Upper lobe of left lung (tissue), 6 donors: ENCODE measurements at regions not wholly inside any gene's neighbourhood (a gene's known extent, or its start where the extent isn't known, plus 50 kb on each side); places are given as distances from the start of the nearest gene placed in this dataset.

Experiments used
- ATAC-seq, 2 donors: fragments of 200-7000 bp; cut with Tn5 transposase; one replicate each; pipeline ENCODE4 v1.9.1; 2022; ENCODE audit warnings: mild to moderate bottlenecking in 2 of 2, moderate library complexity in 2 of 2; ENCODE audit not compliant: low FRiP score in 2 of 2
- DNase-seq, 2 donors: peaks; one replicate each; pipeline ENCODE4 v3.0.0-alpha.2; 2019 to 2020
- H3K27ac ChIP-seq, 4 donors: fragments of 200-600 bp; sonication (generic); one replicate each; pipeline ENCODE4 v1.5.1; 2016 to 2019
- H3K27me3 ChIP-seq, 4 donors: fragments of 200-600 bp; sonication (generic); one replicate each; pipeline ENCODE4 v1.5.1; 2017 to 2019
- H3K36me3 ChIP-seq, 4 donors: fragments of 200-600 bp; sonication (generic); one replicate each; pipeline ENCODE4 v1.5.1; 2016 to 2019
- H3K4me1 ChIP-seq, 4 donors: fragments of 200-600 bp; sonication (generic); one replicate each; pipeline ENCODE4 v1.5.1; 2018 to 2019
- H3K4me3 ChIP-seq, 4 donors: fragments of 200-600 bp; sonication (generic); one replicate each; pipeline ENCODE4 v1.5.1; 2017 to 2019; ENCODE audit warnings: mild to moderate bottlenecking in 2 of 4, moderate library complexity in 1 of 4
- H3K9me3 ChIP-seq, 4 donors: fragments of 200-600 bp; sonication (generic); one replicate each; pipeline ENCODE4 v1.5.1; 2018 to 2019
- EP300 ChIP-seq, 4 donors: sonication (generic); formaldehyde crosslinking; IDR thresholded peaks; one replicate each; pipeline ENCODE4 v1.5.1; 2017; ENCODE audit warnings: antibody characterized with exemption in 4 of 4, control low read depth in 2 of 4
- POLR2A ChIP-seq, 4 donors: fragments of 450-650 bp; IDR thresholded peaks; one replicate each; pipeline ENCODE4 v1.5.1; 2016 to 2017; ENCODE audit warnings: antibody characterized with exemption in 4 of 4, mild to moderate bottlenecking in 2 of 4
- POLR2AphosphoS5 ChIP-seq, 2 donors: sonication (generic); formaldehyde crosslinking; IDR thresholded peaks; one replicate each; pipeline ENCODE4 v1.5.1; 2017; ENCODE audit warnings: antibody characterized with exemption in 2 of 2
- WGBS, 2 donors: methylation state at CpG; one replicate each; pipeline ENCODE4 v1.1.5; 2017 to 2018; 5-methylcytosine and 5-hydroxymethylcytosine counted together
- TF ChIP-seq, protein P1 (sequence below), 6 experiments: fragments of 450-650 bp in 4 of 6; fragments of 200-600 bp in 2 of 6; sonication (generic) in 2 of 6; IDR thresholded peaks; one replicate each; pipeline ENCODE4 v1.5.1; 2016 to 2019; ENCODE audit warnings: antibody characterized with exemption in 6 of 6
- donor health status: DM: no; HTN: no; CAD: no; lungs with moderate emphysema.
- donor health status: DM: no; HTN: yes; CAD: no; lungs with severe emphysema.

- Histone ChIP-seq H3K4me3 (no peak overlapping the region), H3K27me3 (no peaks in the 10 kb centered on the region), H3K36me3 (no peaks in the 10 kb centered on the region), H3K27ac (no peak overlapping the region), H3K9me3 (no peaks in the 10 kb centered on the region), H3K4me1 (no peaks in the 10 kb centered on the region)
- TF ChIP-seq, protein P1, sequence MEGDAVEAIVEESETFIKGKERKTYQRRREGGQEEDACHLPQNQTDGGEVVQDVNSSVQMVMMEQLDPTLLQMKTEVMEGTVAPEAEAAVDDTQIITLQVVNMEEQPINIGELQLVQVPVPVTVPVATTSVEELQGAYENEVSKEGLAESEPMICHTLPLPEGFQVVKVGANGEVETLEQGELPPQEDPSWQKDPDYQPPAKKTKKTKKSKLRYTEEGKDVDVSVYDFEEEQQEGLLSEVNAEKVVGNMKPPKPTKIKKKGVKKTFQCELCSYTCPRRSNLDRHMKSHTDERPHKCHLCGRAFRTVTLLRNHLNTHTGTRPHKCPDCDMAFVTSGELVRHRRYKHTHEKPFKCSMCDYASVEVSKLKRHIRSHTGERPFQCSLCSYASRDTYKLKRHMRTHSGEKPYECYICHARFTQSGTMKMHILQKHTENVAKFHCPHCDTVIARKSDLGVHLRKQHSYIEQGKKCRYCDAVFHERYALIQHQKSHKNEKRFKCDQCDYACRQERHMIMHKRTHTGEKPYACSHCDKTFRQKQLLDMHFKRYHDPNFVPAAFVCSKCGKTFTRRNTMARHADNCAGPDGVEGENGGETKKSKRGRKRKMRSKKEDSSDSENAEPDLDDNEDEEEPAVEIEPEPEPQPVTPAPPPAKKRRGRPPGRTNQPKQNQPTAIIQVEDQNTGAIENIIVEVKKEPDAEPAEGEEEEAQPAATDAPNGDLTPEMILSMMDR (IDR thresholded peaks at IDR 0.05): no peak
- no peak for TF ChIP-seq POLR2A (IDR thresholded peaks at IDR 0.05)
- no peak for TF ChIP-seq EP300 (IDR thresholded peaks at IDR 0.05)
- no peak for TF ChIP-seq POLR2AphosphoS5 (IDR thresholded peaks at IDR 0.05)
- DNase-seq: no peak
- no peak for ATAC-seq
Measured at GRCh38 chr14:87304404-87304803, 688.6 kb downstream of the GALC start.

GRCh38 chr14:87286826-87287225 lies 706.2 kb downstream of the GALC start:
- DNase-seq (no peak), ATAC-seq (no peak)
- TF ChIP-seq EP300 (IDR thresholded peaks at IDR 0.05): no peak
- TF ChIP-seq, protein P1 (IDR thresholded peaks at IDR 0.05): no peak
- H3K27me3 ChIP-seq: no peaks in the 10 kb centered on the region
- H3K9me3 ChIP-seq: no peaks in the 10 kb centered on the region
- H3K4me3 ChIP-seq: no peak overlapping the region
- WGBS, 2 donors: 52 to 71% methylated on average over 1 of the region's 1 CpG
- H3K36me3 ChIP-seq: no peaks in the 10 kb centered on the region
- no peak overlapping the region for H3K27ac ChIP-seq
- no peaks in the 10 kb centered on the region for H3K4me1 ChIP-seq

GRCh38 chr14:87286191-87286590 lies 706.8 kb downstream of the GALC start:
- Histone ChIP-seq H3K9me3 (no peaks in the 10 kb centered on the region), H3K36me3 (no peaks in the 10 kb centered on the region), H3K4me1 (no peaks in the 10 kb centered on the region), H3K27me3 (no peaks in the 10 kb centered on the region), H3K27ac (no peak overlapping the region), H3K4me3 (no peak overlapping the region)
- WGBS, 2 donors: 67 to 70% methylated on average over 1 of the region's 1 CpG
- DNase-seq: no peak
- TF ChIP-seq POLR2AphosphoS5 (IDR thresholded peaks at IDR 0.05): no peak
- TF ChIP-seq EP300 (IDR thresholded peaks at IDR 0.05): no peak
- no peak for TF ChIP-seq POLR2A (IDR thresholded peaks at IDR 0.05)
- TF ChIP-seq, protein P1 (IDR thresholded peaks at IDR 0.05): no peak
- ATAC-seq: no peak

DNA sequence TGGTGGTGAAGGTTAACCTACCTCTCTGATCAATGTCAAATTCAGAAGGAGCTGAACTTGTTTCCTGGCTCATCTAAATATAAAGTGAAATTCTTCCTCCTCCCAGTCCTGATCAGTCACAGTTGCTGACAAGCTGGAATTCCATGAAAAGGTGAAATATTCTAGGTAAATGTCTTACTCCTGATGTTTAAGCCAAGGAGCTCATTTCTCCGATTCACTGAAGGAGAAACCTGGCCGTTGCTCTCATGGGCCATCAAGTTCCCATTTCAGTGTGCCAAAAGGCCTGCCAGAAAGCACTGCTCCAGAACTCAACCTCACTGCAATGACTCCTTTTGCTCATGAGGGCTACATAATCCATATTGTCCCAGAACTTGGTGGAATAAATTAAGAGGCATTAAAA lies 707.5 kb downstream of the GALC start:
- no peak for ATAC-seq
- H3K4me3 ChIP-seq: no peak overlapping the region
- no peaks in the 10 kb centered on the region for H3K36me3 ChIP-seq
- H3K27me3 ChIP-seq: no peaks in the 10 kb centered on the region
- TF ChIP-seq POLR2A (IDR thresholded peaks at IDR 0.05) (no peak), EP300 (IDR thresholded peaks at IDR 0.05) (no peak), POLR2AphosphoS5 (IDR thresholded peaks at IDR 0.05) (no peak)
- TF ChIP-seq, protein P1 (IDR thresholded peaks at IDR 0.05): no peak
- 79 to 84% methylated on average over 2 of the region's 2 CpGs for WGBS, 2 donors
- no peaks in the 10 kb centered on the region for H3K9me3 ChIP-seq
- no peaks in the 10 kb centered on the region for H3K4me1 ChIP-seq
- DNase-seq: no peak
- no peak overlapping the region for H3K27ac ChIP-seq

DNA sequence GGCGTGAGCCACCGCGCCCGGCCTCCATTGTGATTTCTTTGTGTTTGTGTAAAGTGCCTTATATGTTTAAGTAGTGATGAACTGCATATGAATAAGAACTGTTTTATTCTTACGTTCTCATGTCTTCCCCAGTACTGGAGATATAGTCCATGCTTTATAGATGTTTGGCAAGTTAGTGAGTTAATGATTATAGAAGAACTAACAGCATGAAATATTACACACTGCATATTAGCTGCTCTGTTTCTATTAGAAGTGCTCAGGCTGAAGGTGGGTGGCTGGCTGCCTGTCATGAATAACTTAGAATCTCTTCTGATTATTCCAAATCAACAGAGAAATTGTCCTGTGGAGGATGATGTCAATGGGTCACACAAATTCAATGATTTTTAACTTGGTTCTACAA lies 709.4 kb downstream of the GALC start:
- ATAC-seq (no peak), DNase-seq (peak in 1 of 2 donors; percentile 30)
- TF ChIP-seq EP300 (IDR thresholded peaks at IDR 0.05) (no peak), POLR2AphosphoS5 (IDR thresholded peaks at IDR 0.05) (no peak), POLR2A (IDR thresholded peaks at IDR 0.05) (no peak)
- TF ChIP-seq, protein P1 (IDR thresholded peaks at IDR 0.05): no peak

More for the DNA sequence above, 709.4 kb downstream of the GALC start:
- H3K36me3 ChIP-seq: no peaks in the 10 kb centered on the region
- no peaks in the 10 kb centered on the region for H3K4me1 ChIP-seq
- no peaks in the 10 kb centered on the region for H3K9me3 ChIP-seq
- H3K27ac ChIP-seq: no peak overlapping the region
- H3K4me3 ChIP-seq: no peak overlapping the region
- 90 to 93% methylated on average over 5 of the region's 5 CpGs for WGBS, 2 donors
- H3K27me3 ChIP-seq: no peaks in the 10 kb centered on the region
